ACC112 (cell line): ENCODE measurements at regions not wholly inside any gene's neighbourhood (a gene's known extent, or its start where the extent isn't known, plus 50 kb on each side); places are given as distances from the start of the nearest gene placed in this dataset.
"Not testable (repeated sequence)": the region's sequence is repeated elsewhere in the genome, so short reads cannot be mapped to it uniquely, and the experiment has no call there.

Experiments
- H2AFZ ChIP-seq: fragments of 200-600 bp; sonication (generic); one replicate; pipeline ENCODE4 v1.6.0; 2017; ENCODE audit warnings: antibody characterized with exemption, low read length; ENCODE audit not compliant: unreplicated experiment
- H3K27ac ChIP-seq: fragments of 200-600 bp; sonication (generic); 2 replicates; pipeline ENCODE4 v1.5.1; 2014; ENCODE audit warnings: low read depth, mild to moderate bottlenecking, antibody characterized with exemption, low read length, moderate library complexity
- H3K27me3 ChIP-seq: fragments of 200-600 bp; sonication (generic); 2 replicates; pipeline ENCODE4 v1.6.1; 2014; ENCODE audit warnings: mild to moderate bottlenecking, antibody characterized with exemption, low read length, moderate library complexity, mixed read lengths; ENCODE audit not compliant: insufficient read depth
- H3K36me3 ChIP-seq: fragments of 200-600 bp; sonication (generic); 2 replicates; pipeline ENCODE4 v1.6.1; 2016; ENCODE audit warnings: mild to moderate bottlenecking, antibody characterized with exemption, low read length, moderate library complexity, mixed read lengths; ENCODE audit not compliant: insufficient read depth
- H3K4me1 ChIP-seq: fragments of 200-600 bp; sonication (generic); one replicate; pipeline ENCODE4 v1.6.1; 2016; ENCODE audit warnings: low read length, mixed read lengths; ENCODE audit not compliant: insufficient read depth, unreplicated experiment, control insufficient read depth
- H3K4me3 ChIP-seq: fragments of 200-600 bp; sonication (generic); 2 replicates; pipeline ENCODE4 v1.5.1; 2014; ENCODE audit warnings: mild to moderate bottlenecking, low read depth, low read length
- H3K79me2 ChIP-seq: fragments of 200-600 bp; sonication (generic); one replicate; pipeline ENCODE4 v1.6.0; 2016; ENCODE audit warnings: low read length; ENCODE audit not compliant: control insufficient read depth, unreplicated experiment, insufficient read depth

DNA sequence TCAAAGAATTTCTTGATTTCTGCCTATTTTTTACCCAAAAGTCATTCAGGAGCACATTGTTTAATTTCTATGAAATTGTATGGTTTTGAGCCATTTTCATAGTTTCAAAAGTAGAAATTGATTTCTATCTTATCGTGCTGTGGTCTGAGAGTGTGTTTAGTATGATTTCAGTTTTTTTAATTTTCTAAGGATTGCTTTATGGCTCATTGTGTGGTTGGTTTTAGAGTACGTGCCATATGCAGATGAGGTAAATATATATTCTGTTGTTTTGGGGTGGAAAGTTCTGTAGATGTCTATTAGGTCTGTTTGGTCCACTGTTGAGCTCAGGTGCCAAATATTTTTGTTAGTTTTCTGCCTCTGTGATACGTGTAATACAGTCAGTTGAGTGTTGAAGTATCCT, 487.1 kb upstream of the CBLB start:
- H3K4me3 ChIP-seq = no peak overlapping the region
- no peak overlapping the region for H3K27ac ChIP-seq
- H3K4me1 ChIP-seq = no peaks in the 10 kb centered on the region
- no peak overlapping the region for H2AFZ ChIP-seq
- H3K27me3 ChIP-seq = no peaks in the 10 kb centered on the region
- no peaks in the 10 kb centered on the region for H3K36me3 ChIP-seq
- H3K79me2 ChIP-seq = no peaks in the 10 kb centered on the region

- no peaks in the 10 kb centered on the region for H3K4me1 ChIP-seq
- H2AFZ ChIP-seq = no peak overlapping the region
- no peaks in the 10 kb centered on the region for H3K36me3 ChIP-seq
- no peaks in the 10 kb centered on the region for H3K27me3 ChIP-seq
- H3K4me3 ChIP-seq = no peak overlapping the region
- H3K79me2 ChIP-seq = no peaks in the 10 kb centered on the region
- H3K27ac ChIP-seq = no peak overlapping the region
These were observed 490.9 kb upstream of the CBLB start for GRCh38 chr3:106359692-106360091.

DNA sequence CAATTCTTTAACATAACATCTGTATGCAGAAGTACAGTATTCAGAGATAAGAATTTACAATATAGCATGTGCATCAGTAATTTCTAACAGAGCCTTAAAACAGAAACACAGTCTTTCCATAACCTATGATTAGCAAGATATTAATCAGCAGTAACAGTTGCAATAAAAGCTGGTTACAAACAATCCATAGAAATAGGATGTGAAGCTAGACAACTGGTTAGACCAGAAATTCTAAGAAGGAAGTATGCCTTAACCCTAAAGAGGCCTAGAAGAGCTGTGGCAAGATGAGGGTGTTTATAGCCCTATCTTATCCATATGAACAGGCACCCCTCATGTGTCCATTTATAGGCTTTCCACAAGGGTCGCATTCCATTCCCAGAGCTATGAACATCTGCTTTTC, 492.1 kb upstream of the CBLB start:
- not testable (repeated sequence) for H2AFZ ChIP-seq, H3K4me1 ChIP-seq, H3K4me3 ChIP-seq, H3K27me3 ChIP-seq, H3K36me3 ChIP-seq, H3K27ac ChIP-seq, H3K79me2 ChIP-seq

DNA sequence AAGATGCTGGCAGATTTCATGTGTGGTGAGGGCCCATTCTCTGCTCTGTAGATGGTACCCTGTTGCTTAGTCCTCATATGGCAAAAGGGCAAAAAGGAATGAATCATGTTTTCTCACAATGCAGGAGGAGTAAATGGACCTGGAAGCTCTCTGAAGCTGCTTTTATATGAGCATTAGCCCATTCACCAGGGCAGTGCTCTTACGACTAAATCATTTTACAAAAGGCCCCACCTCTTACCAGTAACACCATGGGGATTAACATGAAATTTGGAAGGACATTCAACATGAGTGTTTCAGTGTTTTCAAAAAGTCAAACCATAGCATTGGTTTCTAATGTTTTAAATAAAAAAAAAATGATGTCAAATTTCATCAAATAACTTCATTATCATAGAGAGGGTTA, 495.7 kb upstream of the CBLB start:
- Histone ChIP-seq H3K27me3 (no peaks in the 10 kb centered on the region), H2AFZ (no peak overlapping the region), H3K79me2 (no peaks in the 10 kb centered on the region), H3K4me1 (no peaks in the 10 kb centered on the region), H3K27ac (no peak overlapping the region), H3K4me3 (no peak overlapping the region), H3K36me3 (no peaks in the 10 kb centered on the region)

DNA sequence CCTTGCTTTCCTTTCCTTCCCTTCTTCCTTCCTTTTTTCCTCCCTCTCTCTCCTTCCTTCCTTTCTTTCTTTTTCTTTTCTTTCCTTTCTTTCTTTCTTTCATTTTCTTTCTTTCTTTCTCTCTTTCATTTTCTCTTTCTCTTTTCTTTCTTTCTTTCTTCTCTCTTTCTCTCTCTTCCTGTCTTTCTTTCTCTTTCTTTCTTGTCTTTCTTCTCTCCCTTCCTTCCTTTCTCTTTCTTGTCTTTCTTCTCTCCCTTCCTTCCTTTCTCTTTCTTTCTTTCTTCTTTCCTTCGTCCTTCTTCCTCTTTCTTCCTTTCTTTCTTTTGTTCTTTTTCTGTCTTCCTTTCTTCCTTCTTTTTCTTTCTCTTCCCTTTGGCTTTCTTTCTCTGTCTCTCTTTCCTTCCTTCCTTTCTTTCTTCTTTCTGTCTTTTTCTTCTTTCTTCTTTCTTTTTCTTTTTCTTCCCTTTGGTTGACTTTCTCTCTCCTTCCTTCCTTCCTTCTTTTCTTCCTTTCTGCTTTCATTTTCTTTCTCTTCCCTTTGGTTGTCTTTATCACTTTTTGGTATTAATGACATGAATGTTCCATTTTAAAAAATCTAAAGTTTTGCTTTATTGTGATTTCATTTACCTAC, 496.4 kb upstream of the CBLB start:
- Histone ChIP-seq H3K27me3 (no peaks in the 10 kb centered on the region), H3K27ac (no peak overlapping the region), H2AFZ (peak overlapping the region; percentile 85), H3K4me3 (no peak overlapping the region), H3K4me1 (no peaks in the 10 kb centered on the region), H3K36me3 (no peaks in the 10 kb centered on the region), H3K79me2 (no peaks in the 10 kb centered on the region)

- H3K27ac ChIP-seq = no peak overlapping the region
- H2AFZ ChIP-seq = no peak overlapping the region
- no peaks in the 10 kb centered on the region for H3K36me3 ChIP-seq
- H3K79me2 ChIP-seq = no peaks in the 10 kb centered on the region
- H3K4me1 ChIP-seq = no peaks in the 10 kb centered on the region
- H3K27me3 ChIP-seq = no peaks in the 10 kb centered on the region
- no peak overlapping the region for H3K4me3 ChIP-seq
These were observed 497.5 kb upstream of the CBLB start for GRCh38 chr3:106366352-106366751.

DNA sequence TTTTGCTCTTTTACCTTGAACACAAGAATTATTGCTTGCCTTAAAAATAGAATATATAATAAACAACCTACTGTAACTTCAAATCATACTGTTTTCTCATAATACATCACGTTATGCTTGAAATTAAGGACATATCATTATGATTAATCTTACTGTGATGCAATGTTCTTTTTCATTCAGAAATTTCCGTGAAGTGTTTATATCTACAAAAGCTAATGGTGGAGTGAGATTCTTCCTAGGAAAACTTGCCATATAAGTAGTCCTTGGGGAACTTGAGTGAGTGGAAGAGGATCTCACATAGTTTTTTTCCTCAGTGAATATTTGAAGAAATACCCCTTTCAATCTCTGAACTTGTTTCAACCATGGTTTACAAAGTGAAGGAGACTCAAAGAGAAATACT, 498.7 kb upstream of the CBLB start:
- no peak overlapping the region for H3K27ac ChIP-seq
- no peak overlapping the region for H2AFZ ChIP-seq
- H3K79me2 ChIP-seq = no peaks in the 10 kb centered on the region
- no peaks in the 10 kb centered on the region for H3K4me1 ChIP-seq
- no peak overlapping the region for H3K4me3 ChIP-seq
- H3K36me3 ChIP-seq = no peaks in the 10 kb centered on the region
- H3K27me3 ChIP-seq = no peaks in the 10 kb centered on the region

- H3K79me2 ChIP-seq = no peaks in the 10 kb centered on the region
- H3K4me3 ChIP-seq = no peak overlapping the region
- no peak overlapping the region for H3K27ac ChIP-seq
- no peaks in the 10 kb centered on the region for H3K4me1 ChIP-seq
- no peak overlapping the region for H2AFZ ChIP-seq
- H3K27me3 ChIP-seq = no peaks in the 10 kb centered on the region
- no peaks in the 10 kb centered on the region for H3K36me3 ChIP-seq
These were observed 502.6 kb upstream of the CBLB start for GRCh38 chr3:106371221-106371970.

DNA sequence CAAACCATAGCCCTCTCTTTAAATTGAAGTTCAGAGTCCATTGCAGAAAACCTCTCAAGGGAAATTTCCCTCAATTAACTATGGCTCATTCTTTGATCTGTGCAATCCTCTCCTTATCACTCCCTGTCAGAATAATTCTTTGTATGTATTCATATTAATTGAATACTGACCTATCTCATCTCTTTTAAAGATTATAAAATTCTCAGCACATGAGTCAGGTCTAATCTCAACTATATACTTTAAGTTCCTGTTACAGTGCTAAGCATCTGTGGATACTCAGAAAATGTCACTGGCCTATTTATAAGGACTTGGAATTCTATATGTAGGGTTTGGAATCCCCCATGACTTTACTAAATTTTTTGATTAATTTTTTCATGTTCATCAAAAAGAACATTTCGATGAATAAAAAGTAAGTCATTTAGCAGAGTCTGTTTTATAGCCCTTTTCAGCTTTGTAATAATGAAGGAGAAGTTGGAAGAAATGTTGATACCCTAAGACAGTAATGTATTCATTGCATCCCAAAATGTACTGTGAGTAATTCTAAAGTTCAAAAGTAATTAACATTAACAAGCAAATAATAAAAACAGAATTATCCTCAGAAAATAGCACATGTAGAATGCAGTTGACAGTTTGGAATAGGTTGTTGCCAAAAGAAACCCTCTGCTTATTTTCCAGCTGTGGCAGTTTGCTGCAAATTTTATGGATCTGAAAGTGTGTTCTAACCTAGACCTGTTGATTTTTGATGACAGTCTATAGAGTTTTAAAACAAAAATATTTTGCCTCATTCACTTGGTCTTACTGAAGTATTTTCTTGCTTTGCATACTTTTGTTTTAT, 503.4 kb upstream of the CBLB start:
- Histone ChIP-seq H3K27me3 (no peaks in the 10 kb centered on the region), H2AFZ (no peak overlapping the region), H3K4me1 (no peaks in the 10 kb centered on the region), H3K36me3 (no peaks in the 10 kb centered on the region), H3K79me2 (no peaks in the 10 kb centered on the region), H3K4me3 (no peak overlapping the region), H3K27ac (no peak overlapping the region)

GRCh38 chr3:106372806-106373190, 504.0 kb upstream of the CBLB start:
- no peak overlapping the region for H3K27ac ChIP-seq
- no peaks in the 10 kb centered on the region for H3K36me3 ChIP-seq
- no peaks in the 10 kb centered on the region for H3K79me2 ChIP-seq
- H3K27me3 ChIP-seq = no peaks in the 10 kb centered on the region
- H2AFZ ChIP-seq = no peak overlapping the region
- no peaks in the 10 kb centered on the region for H3K4me1 ChIP-seq
- no peak overlapping the region for H3K4me3 ChIP-seq
